ENCODE measurements at regions not wholly inside any gene's neighbourhood (a gene's known extent, or its start where the extent isn't known, plus 50 kb on each side); places are given as distances from the start of the nearest gene placed in this dataset.

GRCh38 chr6:71737953-71738352 is 148.4 kb upstream of the RIMS1 start:
- CTCF ChIA-PET = no interaction called here
- WGBS (ENCODE audit: insufficient coverage) = no CpG with 5 or more reads among the region's 1 CpG

GRCh38 chr6:71745525-71745924 is 140.8 kb upstream of the RIMS1 start:
- no peaks in the 10 kb centered on the region for H3K27me3 ChIP-seq (replicated peaks in 2 of 5; ENCODE audit: control insufficient read depth in 4 of 5, insufficient read depth in 5 of 5, low read length in 4 of 5)
- no peaks in the 10 kb centered on the region for H3K36me3 ChIP-seq (ENCODE audit: control insufficient read depth in 4 of 4, insufficient read depth in 4 of 4, low read length in 3 of 4)
- ChIA-PET CTCF (no interaction called here), POLR2A (no interaction called here)
- DNase-seq = no peak
- H3K9me3 ChIP-seq (ENCODE audit: control extremely low read depth in 1 of 5, control insufficient read depth in 4 of 5, insufficient read depth in 2 of 5, low read depth in 1 of 5, low read length in 4 of 5) = no peaks in the 10 kb centered on the region
- no peaks in the 10 kb centered on the region for H3K4me1 ChIP-seq (ENCODE audit: control extremely low read depth in 1 of 4, control insufficient read depth in 4 of 4, insufficient read depth in 4 of 4, low read length in 3 of 4)
- H3K4me3 ChIP-seq (ENCODE audit: control insufficient read depth in 1 of 7, extremely low read depth in 1 of 7, insufficient read depth in 4 of 7, low read depth in 2 of 7, low read length in 6 of 7) = no peak overlapping the region
- 95% methylated on average over 2 of the region's 5 CpGs for WGBS (ENCODE audit: insufficient coverage)
- H3K27ac ChIP-seq (ENCODE audit: insufficient read depth in 1 of 2, low read depth in 1 of 2, low read length in 2 of 2, poor library complexity in 1 of 2, severe bottlenecking in 2 of 2) = no peak overlapping the region

More at GRCh38 chr6:71737953-71738352, 148.4 kb upstream of the RIMS1 start:
- no peak for DNase-seq
- Histone ChIP-seq H3K4me3 (ENCODE audit: control insufficient read depth in 1 of 7, extremely low read depth in 1 of 7, insufficient read depth in 4 of 7, low read depth in 2 of 7, low read length in 6 of 7) (no peak overlapping the region), H3K36me3 (ENCODE audit: control insufficient read depth in 4 of 4, insufficient read depth in 4 of 4, low read length in 3 of 4) (no peaks in the 10 kb centered on the region), H3K9me3 (ENCODE audit: control extremely low read depth in 1 of 5, control insufficient read depth in 4 of 5, insufficient read depth in 2 of 5, low read depth in 1 of 5, low read length in 4 of 5) (no peaks in the 10 kb centered on the region), H3K27me3 (replicated peaks in 2 of 5; ENCODE audit: control insufficient read depth in 4 of 5, insufficient read depth in 5 of 5, low read length in 4 of 5) (peaks cover 0 to 2% (median 0%) of the 10 kb centered on the region in 5 experiments), H3K4me1 (ENCODE audit: control extremely low read depth in 1 of 4, control insufficient read depth in 4 of 4, insufficient read depth in 4 of 4, low read length in 3 of 4) (no peaks in the 10 kb centered on the region), H3K27ac (ENCODE audit: insufficient read depth in 1 of 2, low read depth in 1 of 2, low read length in 2 of 2, poor library complexity in 1 of 2, severe bottlenecking in 2 of 2) (no peak overlapping the region)
- POLR2A ChIA-PET = no interaction called here

GRCh38 chr6:71766146-71766760 is 120.1 kb upstream of the RIMS1 start:
- no peaks in the 10 kb centered on the region for H3K36me3 ChIP-seq (ENCODE audit: control insufficient read depth in 4 of 4, insufficient read depth in 4 of 4, low read length in 3 of 4)
- POLR2A ChIA-PET = no interaction called here
- 100% methylated on average over 2 of the region's 2 CpGs for WGBS (ENCODE audit: insufficient coverage)

GRCh38 chr6:71766796-71767195 is 119.6 kb upstream of the RIMS1 start:
- 100% methylated on average over 1 of the region's 3 CpGs for WGBS (ENCODE audit: insufficient coverage)
- no peaks in the 10 kb centered on the region for H3K27me3 ChIP-seq (replicated peaks in 2 of 5; ENCODE audit: control insufficient read depth in 4 of 5, insufficient read depth in 5 of 5, low read length in 4 of 5)

More at GRCh38 chr6:71766146-71766760, 120.1 kb upstream of the RIMS1 start:
- no peak overlapping the region for H3K4me3 ChIP-seq (ENCODE audit: control insufficient read depth in 1 of 7, extremely low read depth in 1 of 7, insufficient read depth in 4 of 7, low read depth in 2 of 7, low read length in 6 of 7)
- no peak overlapping the region for H3K27ac ChIP-seq (ENCODE audit: insufficient read depth in 1 of 2, low read depth in 1 of 2, low read length in 2 of 2, poor library complexity in 1 of 2, severe bottlenecking in 2 of 2)
- CTCF ChIA-PET = no interaction called here
- DNase-seq = no peak
- no peaks in the 10 kb centered on the region for H3K4me1 ChIP-seq (ENCODE audit: control extremely low read depth in 1 of 4, control insufficient read depth in 4 of 4, insufficient read depth in 4 of 4, low read length in 3 of 4)
- H3K27me3 ChIP-seq (replicated peaks in 2 of 5; ENCODE audit: control insufficient read depth in 4 of 5, insufficient read depth in 5 of 5, low read length in 4 of 5) = no peaks in the 10 kb centered on the region
- H3K9me3 ChIP-seq (ENCODE audit: control extremely low read depth in 1 of 5, control insufficient read depth in 4 of 5, insufficient read depth in 2 of 5, low read depth in 1 of 5, low read length in 4 of 5) = no peaks in the 10 kb centered on the region

GRCh38 chr6:71768356-71768755 is 118.0 kb upstream of the RIMS1 start:
- Histone ChIP-seq H3K9me3 (ENCODE audit: control extremely low read depth in 1 of 5, control insufficient read depth in 4 of 5, insufficient read depth in 2 of 5, low read depth in 1 of 5, low read length in 4 of 5) (no peaks in the 10 kb centered on the region), H3K4me1 (ENCODE audit: control extremely low read depth in 1 of 4, control insufficient read depth in 4 of 4, insufficient read depth in 4 of 4, low read length in 3 of 4) (no peaks in the 10 kb centered on the region), H3K27ac (ENCODE audit: insufficient read depth in 1 of 2, low read depth in 1 of 2, low read length in 2 of 2, poor library complexity in 1 of 2, severe bottlenecking in 2 of 2) (no peak overlapping the region), H3K36me3 (ENCODE audit: control insufficient read depth in 4 of 4, insufficient read depth in 4 of 4, low read length in 3 of 4) (no peaks in the 10 kb centered on the region), H3K4me3 (ENCODE audit: control insufficient read depth in 1 of 7, extremely low read depth in 1 of 7, insufficient read depth in 4 of 7, low read depth in 2 of 7, low read length in 6 of 7) (no peak overlapping the region), H3K27me3 (replicated peaks in 2 of 5; ENCODE audit: control insufficient read depth in 4 of 5, insufficient read depth in 5 of 5, low read length in 4 of 5) (no peaks in the 10 kb centered on the region)
- ChIA-PET CTCF (no interaction called here), POLR2A (no interaction called here)
- no peak for DNase-seq
- WGBS (ENCODE audit: insufficient coverage) = 17% methylated on average over 1 of the region's 1 CpG

More at GRCh38 chr6:71766796-71767195, 119.6 kb upstream of the RIMS1 start:
- Histone ChIP-seq H3K4me1 (ENCODE audit: control extremely low read depth in 1 of 4, control insufficient read depth in 4 of 4, insufficient read depth in 4 of 4, low read length in 3 of 4) (no peaks in the 10 kb centered on the region), H3K9me3 (ENCODE audit: control extremely low read depth in 1 of 5, control insufficient read depth in 4 of 5, insufficient read depth in 2 of 5, low read depth in 1 of 5, low read length in 4 of 5) (no peaks in the 10 kb centered on the region), H3K36me3 (ENCODE audit: control insufficient read depth in 4 of 4, insufficient read depth in 4 of 4, low read length in 3 of 4) (no peaks in the 10 kb centered on the region), H3K27ac (ENCODE audit: insufficient read depth in 1 of 2, low read depth in 1 of 2, low read length in 2 of 2, poor library complexity in 1 of 2, severe bottlenecking in 2 of 2) (no peak overlapping the region), H3K4me3 (ENCODE audit: control insufficient read depth in 1 of 7, extremely low read depth in 1 of 7, insufficient read depth in 4 of 7, low read depth in 2 of 7, low read length in 6 of 7) (no peak overlapping the region)
- no peak for DNase-seq
- POLR2A ChIA-PET = no interaction called here
- CTCF ChIA-PET = no interaction called here

- peaks cover 0 to 12% (median 0%) of the 10 kb centered on the region in 5 experiments for H3K9me3 ChIP-seq (ENCODE audit: control extremely low read depth in 1 of 5, control insufficient read depth in 4 of 5, insufficient read depth in 2 of 5, low read depth in 1 of 5, low read length in 4 of 5)
- no peak overlapping the region for H3K4me3 ChIP-seq (ENCODE audit: control insufficient read depth in 1 of 7, extremely low read depth in 1 of 7, insufficient read depth in 4 of 7, low read depth in 2 of 7, low read length in 6 of 7)
- no peak for DNase-seq
- ChIA-PET CTCF (no interaction called here), POLR2A (no interaction called here)
- H3K4me1 ChIP-seq (ENCODE audit: control extremely low read depth in 1 of 4, control insufficient read depth in 4 of 4, insufficient read depth in 4 of 4, low read length in 3 of 4) = no peaks in the 10 kb centered on the region
- H3K27me3 ChIP-seq (replicated peaks in 2 of 5; ENCODE audit: control insufficient read depth in 4 of 5, insufficient read depth in 5 of 5, low read length in 4 of 5) = no peaks in the 10 kb centered on the region
- H3K36me3 ChIP-seq (ENCODE audit: control insufficient read depth in 4 of 4, insufficient read depth in 4 of 4, low read length in 3 of 4) = no peaks in the 10 kb centered on the region
- WGBS (ENCODE audit: insufficient coverage) = no CpG with 5 or more reads among the region's 1 CpG
- H3K27ac ChIP-seq (ENCODE audit: insufficient read depth in 1 of 2, low read depth in 1 of 2, low read length in 2 of 2, poor library complexity in 1 of 2, severe bottlenecking in 2 of 2) = no peak overlapping the region
Observed at GRCh38 chr6:71808865-71809264, 77.5 kb upstream of the RIMS1 start.

GRCh38 chr6:71810880-71811279 is 75.5 kb upstream of the RIMS1 start:
- Histone ChIP-seq H3K27ac (ENCODE audit: insufficient read depth in 1 of 2, low read depth in 1 of 2, low read length in 2 of 2, poor library complexity in 1 of 2, severe bottlenecking in 2 of 2) (no peak overlapping the region), H3K4me3 (ENCODE audit: control insufficient read depth in 1 of 7, extremely low read depth in 1 of 7, insufficient read depth in 4 of 7, low read depth in 2 of 7, low read length in 6 of 7) (no peak overlapping the region), H3K4me1 (ENCODE audit: control extremely low read depth in 1 of 4, control insufficient read depth in 4 of 4, insufficient read depth in 4 of 4, low read length in 3 of 4) (no peaks in the 10 kb centered on the region), H3K27me3 (replicated peaks in 2 of 5; ENCODE audit: control insufficient read depth in 4 of 5, insufficient read depth in 5 of 5, low read length in 4 of 5) (no peaks in the 10 kb centered on the region), H3K36me3 (ENCODE audit: control insufficient read depth in 4 of 4, insufficient read depth in 4 of 4, low read length in 3 of 4) (no peaks in the 10 kb centered on the region), H3K9me3 (ENCODE audit: control extremely low read depth in 1 of 5, control insufficient read depth in 4 of 5, insufficient read depth in 2 of 5, low read depth in 1 of 5, low read length in 4 of 5) (peaks cover 0 to 12% (median 0%) of the 10 kb centered on the region in 5 experiments)
- WGBS (ENCODE audit: insufficient coverage) = 100% methylated on average over 1 of the region's 1 CpG
- DNase-seq = no peak
- POLR2A ChIA-PET = no interaction called here
- CTCF ChIA-PET = no interaction called here
